ENCODE measurements at regions not wholly inside any gene's neighbourhood (a gene's known extent, or its start where the extent isn't known, plus 50 kb on each side); places are given as distances from the start of the nearest gene placed in this dataset.

DNA sequence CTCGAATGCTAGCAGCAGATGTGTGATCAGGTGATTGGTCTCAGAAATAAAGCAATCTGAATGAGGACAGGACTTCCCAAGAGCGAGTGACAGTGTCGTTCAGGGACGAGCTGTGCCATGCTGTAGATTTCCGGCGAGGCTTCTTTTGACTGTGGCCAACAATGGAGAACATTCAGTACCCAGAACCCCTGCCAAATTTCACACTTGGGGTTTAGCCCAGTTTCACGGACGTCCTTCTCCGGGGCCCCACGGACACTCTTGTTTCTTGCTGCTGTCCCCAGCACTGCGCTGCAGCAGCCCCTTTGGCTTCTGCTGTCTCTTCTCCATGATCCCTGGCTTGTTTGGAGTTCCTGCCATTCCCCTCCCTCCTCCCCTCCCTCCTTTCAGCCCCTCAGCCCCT lies 115.1 kb upstream of the GRAMD1B start:
- TF ChIP-seq, protein P1, sequence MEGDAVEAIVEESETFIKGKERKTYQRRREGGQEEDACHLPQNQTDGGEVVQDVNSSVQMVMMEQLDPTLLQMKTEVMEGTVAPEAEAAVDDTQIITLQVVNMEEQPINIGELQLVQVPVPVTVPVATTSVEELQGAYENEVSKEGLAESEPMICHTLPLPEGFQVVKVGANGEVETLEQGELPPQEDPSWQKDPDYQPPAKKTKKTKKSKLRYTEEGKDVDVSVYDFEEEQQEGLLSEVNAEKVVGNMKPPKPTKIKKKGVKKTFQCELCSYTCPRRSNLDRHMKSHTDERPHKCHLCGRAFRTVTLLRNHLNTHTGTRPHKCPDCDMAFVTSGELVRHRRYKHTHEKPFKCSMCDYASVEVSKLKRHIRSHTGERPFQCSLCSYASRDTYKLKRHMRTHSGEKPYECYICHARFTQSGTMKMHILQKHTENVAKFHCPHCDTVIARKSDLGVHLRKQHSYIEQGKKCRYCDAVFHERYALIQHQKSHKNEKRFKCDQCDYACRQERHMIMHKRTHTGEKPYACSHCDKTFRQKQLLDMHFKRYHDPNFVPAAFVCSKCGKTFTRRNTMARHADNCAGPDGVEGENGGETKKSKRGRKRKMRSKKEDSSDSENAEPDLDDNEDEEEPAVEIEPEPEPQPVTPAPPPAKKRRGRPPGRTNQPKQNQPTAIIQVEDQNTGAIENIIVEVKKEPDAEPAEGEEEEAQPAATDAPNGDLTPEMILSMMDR (IDR thresholded peaks at IDR 0.05; ENCODE audit: low read length) = no peak
- no peak for TF ChIP-seq EZH2phosphoT487 (IDR thresholded peaks at IDR 0.05; ENCODE audit: low read length)
- TF ChIP-seq EZH2 (optimal IDR thresholded peaks at IDR 0.05; ENCODE audit: low read depth, low read length) = no peak

All from MM.1S (cell line).